ENCODE measurements at regions not wholly inside any gene's neighbourhood (a gene's known extent, or its start where the extent isn't known, plus 50 kb on each side); places are given as distances from the start of the nearest gene placed in this dataset.

DNA sequence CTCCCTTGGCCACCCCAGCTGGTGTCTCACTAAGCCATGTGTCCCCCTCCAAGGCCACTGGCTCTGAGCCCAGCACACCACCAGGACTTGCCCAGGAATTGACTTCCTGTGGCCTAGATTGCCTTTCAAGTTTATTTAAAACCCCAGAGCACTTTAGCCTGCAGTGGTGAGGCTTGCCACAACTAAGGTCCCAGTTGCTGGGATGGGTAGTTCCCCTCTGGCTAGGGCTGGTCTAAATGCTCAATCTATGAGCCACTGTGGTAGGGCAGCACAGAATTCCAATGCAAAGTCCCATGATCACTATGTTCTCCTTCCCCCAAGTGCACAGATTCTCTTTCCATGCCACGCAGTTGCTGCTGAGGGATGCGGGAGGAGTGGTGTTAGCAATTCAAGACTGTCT, 61.1 kb upstream of the HCCS start:
- TF ChIP-seq, protein P1, sequence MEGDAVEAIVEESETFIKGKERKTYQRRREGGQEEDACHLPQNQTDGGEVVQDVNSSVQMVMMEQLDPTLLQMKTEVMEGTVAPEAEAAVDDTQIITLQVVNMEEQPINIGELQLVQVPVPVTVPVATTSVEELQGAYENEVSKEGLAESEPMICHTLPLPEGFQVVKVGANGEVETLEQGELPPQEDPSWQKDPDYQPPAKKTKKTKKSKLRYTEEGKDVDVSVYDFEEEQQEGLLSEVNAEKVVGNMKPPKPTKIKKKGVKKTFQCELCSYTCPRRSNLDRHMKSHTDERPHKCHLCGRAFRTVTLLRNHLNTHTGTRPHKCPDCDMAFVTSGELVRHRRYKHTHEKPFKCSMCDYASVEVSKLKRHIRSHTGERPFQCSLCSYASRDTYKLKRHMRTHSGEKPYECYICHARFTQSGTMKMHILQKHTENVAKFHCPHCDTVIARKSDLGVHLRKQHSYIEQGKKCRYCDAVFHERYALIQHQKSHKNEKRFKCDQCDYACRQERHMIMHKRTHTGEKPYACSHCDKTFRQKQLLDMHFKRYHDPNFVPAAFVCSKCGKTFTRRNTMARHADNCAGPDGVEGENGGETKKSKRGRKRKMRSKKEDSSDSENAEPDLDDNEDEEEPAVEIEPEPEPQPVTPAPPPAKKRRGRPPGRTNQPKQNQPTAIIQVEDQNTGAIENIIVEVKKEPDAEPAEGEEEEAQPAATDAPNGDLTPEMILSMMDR (IDR thresholded peaks at IDR 0.05; ENCODE audit: low read length): no peak
- TF ChIP-seq EZH2 (optimal IDR thresholded peaks at IDR 0.05; ENCODE audit: low read depth, low read length): no peak
- no peak for TF ChIP-seq EZH2phosphoT487 (IDR thresholded peaks at IDR 0.05; ENCODE audit: low read length)
